NT2/D1 (cell line): ENCODE measurements at regions not wholly inside any gene's neighbourhood (a gene's known extent, or its start where the extent isn't known, plus 50 kb on each side); places are given as distances from the start of the nearest gene placed in this dataset.

Experiments
- DNase-seq: peaks from one replicate; pipeline ENCODE4 v3.0.0-alpha.2; 2011; ENCODE audit warnings: low read depth, low spot score
- H3K27me3 ChIP-seq: 2 replicates; pipeline ENCODE4 v1.6.0; 2011; ENCODE audit warnings: mild to moderate bottlenecking; ENCODE audit not compliant: insufficient read length, insufficient read depth
- H3K36me3 ChIP-seq: 2 replicates; pipeline ENCODE4 v1.6.1; 2011; ENCODE audit warnings: mild to moderate bottlenecking, low read length, mixed read lengths; ENCODE audit not compliant: insufficient read depth, insufficient read length
- H3K4me1 ChIP-seq: 2 replicates; pipeline ENCODE4 v1.5.1; 2011; ENCODE audit not compliant: insufficient read depth, insufficient read length
- H3K4me3 ChIP-seq: 2 replicates; pipeline ENCODE4 v1.5.1; 2011; ENCODE audit warnings: low read depth; ENCODE audit not compliant: insufficient read length
- H3K9ac ChIP-seq: 2 replicates; pipeline ENCODE4 v1.6.0; 2011; ENCODE audit warnings: low read depth; ENCODE audit not compliant: insufficient read length
- H3K9me3 ChIP-seq: 2 replicates; pipeline ENCODE4 v1.5.1; 2011; ENCODE audit warnings: mild to moderate bottlenecking, low read length; ENCODE audit not compliant: insufficient read depth
- SUZ12 ChIP-seq: IDR thresholded peaks from 2 replicates; pipeline ENCODE4 v1.6.1; 2011; ENCODE audit not compliant: insufficient read length, insufficient read depth; ENCODE audit errors: extremely low read depth
- YY1 ChIP-seq: IDR thresholded peaks from 2 replicates; pipeline ENCODE4 v1.6.1; 2011; ENCODE audit not compliant: insufficient read length, insufficient read depth
- ZNF274 ChIP-seq: IDR thresholded peaks from 2 replicates; pipeline ENCODE4 v1.6.1; 2011; ENCODE audit warnings: mild to moderate bottlenecking, low read depth, low read length

DNA sequence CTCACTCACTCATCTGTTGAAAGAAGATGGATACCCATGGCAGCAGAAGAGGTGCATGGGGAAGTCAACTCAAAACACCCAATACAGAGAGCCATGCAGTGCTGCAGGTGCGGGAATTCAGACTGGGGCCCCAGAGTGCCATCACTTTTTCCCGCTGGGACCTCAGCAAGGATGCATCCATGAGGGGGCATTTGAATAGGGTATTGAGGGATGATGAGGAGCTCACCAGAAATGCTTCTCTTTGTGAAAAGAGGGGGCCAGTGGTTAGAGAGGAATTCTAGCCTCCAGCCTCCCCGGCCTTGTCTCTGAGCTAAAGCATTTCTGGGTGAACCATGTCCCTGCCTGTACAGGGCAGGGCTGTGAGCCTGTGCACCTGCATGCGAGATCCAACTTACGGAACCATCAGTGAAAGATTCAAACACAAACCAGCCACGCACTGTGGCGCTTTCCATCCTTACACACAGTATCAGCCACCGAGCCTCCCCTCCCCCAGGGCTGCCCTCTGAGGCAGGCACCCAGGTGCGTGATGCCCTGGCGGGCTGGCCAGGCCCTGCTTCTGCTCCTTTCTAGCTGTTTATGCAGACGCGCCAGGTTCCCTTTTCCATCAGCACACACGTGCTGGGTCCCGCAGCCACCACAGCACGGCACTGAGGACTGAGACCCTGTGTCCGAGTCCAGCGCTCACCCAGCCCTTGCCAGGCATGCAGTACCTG is 1177.2 kb downstream of the BRD1 start:
- no peak overlapping the region for H3K4me3 ChIP-seq
- DNase-seq: no peak
- no peak overlapping the region for H3K9ac ChIP-seq
- no peaks in the 10 kb centered on the region for H3K4me1 ChIP-seq
- H3K9me3 ChIP-seq: no peaks in the 10 kb centered on the region
- TF ChIP-seq YY1: no peak
- TF ChIP-seq ZNF274: no peak
- TF ChIP-seq SUZ12: no peak
- H3K27me3 ChIP-seq: no peaks in the 10 kb centered on the region
- no peaks in the 10 kb centered on the region for H3K36me3 ChIP-seq

DNA sequence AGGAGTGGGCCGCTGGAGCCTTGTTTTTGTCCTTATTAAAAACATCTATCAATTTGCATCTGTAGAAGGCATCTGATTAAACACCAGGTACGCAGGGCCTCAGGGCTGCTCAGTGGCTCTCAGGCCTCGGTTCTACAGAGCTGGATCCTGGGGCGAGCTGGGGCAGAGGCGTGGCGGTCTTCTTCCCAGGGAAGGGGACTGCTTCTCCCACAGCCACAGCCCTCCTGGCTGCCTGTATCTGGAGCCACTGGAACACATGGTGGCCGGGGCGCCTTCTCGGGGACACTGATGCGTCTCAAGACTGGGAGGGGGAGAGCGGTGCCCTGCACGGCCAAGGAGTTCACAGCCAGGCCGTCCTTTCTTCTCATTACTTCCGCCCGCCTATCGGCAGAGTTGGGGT is 1178.2 kb downstream of the BRD1 start:
- Histone ChIP-seq H3K4me3 (no peak overlapping the region), H3K9me3 (no peaks in the 10 kb centered on the region), H3K27me3 (no peaks in the 10 kb centered on the region), H3K36me3 (no peaks in the 10 kb centered on the region), H3K4me1 (no peaks in the 10 kb centered on the region), H3K9ac (no peak overlapping the region)
- no peak for TF ChIP-seq ZNF274
- TF ChIP-seq SUZ12: no peak
- DNase-seq: no peak

DNA sequence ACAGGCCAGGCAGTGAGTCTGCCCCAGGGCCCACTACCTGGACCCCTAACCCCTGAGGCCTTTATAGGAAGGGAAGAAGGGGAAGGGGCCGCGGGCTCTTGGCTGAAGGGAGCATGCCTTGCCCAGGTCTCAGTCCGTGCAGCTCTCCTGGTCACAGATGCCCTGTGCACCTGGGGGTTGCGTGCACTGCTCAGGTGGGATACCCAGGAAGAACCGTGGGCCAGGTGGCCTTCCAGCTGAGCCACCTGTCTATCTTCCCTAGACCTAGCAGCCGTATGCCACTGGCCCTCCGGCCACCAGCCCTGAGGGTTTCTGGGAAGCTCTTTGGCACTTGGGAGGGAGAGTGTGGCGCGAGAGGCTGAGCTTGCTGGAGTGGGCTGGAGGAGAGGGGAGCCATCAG is 1178.6 kb downstream of the BRD1 start:
- TF ChIP-seq YY1: no peak
- no peak for TF ChIP-seq ZNF274
- TF ChIP-seq SUZ12: no peak

DNA sequence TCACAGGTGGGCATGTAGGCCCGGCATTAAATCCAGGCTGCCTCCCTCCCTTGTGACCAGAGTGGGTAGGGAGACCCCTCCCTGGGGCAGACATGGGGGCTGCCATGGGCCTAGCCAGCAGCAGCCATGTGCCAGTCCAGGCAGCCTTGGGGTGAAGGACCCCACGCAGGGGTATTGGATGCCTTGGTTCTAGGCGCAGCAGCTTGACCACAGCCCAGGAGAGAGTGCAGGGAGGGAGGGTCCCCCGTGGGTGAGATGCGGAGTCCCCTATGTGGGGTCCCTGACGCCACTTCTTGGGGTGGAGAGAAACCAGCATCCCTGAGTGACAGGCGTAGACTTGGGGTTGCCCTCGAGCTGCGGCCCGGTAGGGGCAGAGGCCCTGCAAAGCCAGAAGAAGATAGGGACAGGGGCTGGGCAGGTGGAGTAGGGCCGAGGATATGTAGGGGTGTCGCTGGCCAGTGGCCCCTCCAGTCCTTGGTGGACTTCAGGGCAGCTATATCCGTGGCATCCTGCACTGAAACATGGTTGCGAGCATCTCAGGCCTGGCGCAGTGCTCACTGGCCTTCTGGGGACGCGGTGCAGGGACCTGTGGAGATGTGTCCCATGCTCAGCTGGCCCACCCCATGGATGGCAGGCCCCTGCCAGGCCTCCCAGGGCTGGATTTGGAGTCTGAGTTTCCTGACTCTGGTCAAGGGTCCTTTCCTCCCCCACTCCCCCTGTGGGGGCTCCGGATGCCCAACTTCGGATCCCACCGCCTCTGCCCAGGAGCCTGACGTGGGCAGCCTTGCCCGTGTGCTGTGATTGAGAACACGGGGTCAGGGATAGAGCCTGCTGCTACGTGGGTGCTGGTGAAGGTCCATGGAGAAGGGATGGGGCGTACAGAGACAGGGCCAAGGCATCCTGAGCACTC is 1179.8 kb downstream of the BRD1 start:
- DNase-seq: no peak
- Histone ChIP-seq H3K36me3 (no peaks in the 10 kb centered on the region), H3K4me3 (no peak overlapping the region), H3K27me3 (no peaks in the 10 kb centered on the region), H3K9me3 (no peaks in the 10 kb centered on the region), H3K4me1 (peaks cover 2% of the 10 kb centered on the region), H3K9ac (no peak overlapping the region)
- TF ChIP-seq YY1 (no peak), ZNF274 (no peak), SUZ12 (no peak)

More for the DNA sequence above, 1178.6 kb downstream of the BRD1 start:
- no peaks in the 10 kb centered on the region for H3K27me3 ChIP-seq
- H3K9ac ChIP-seq: no peak overlapping the region
- no peaks in the 10 kb centered on the region for H3K9me3 ChIP-seq
- peaks cover 2% of the 10 kb centered on the region for H3K4me1 ChIP-seq
- no peak overlapping the region for H3K4me3 ChIP-seq
- no peaks in the 10 kb centered on the region for H3K36me3 ChIP-seq
- DNase-seq: no peak

DNA sequence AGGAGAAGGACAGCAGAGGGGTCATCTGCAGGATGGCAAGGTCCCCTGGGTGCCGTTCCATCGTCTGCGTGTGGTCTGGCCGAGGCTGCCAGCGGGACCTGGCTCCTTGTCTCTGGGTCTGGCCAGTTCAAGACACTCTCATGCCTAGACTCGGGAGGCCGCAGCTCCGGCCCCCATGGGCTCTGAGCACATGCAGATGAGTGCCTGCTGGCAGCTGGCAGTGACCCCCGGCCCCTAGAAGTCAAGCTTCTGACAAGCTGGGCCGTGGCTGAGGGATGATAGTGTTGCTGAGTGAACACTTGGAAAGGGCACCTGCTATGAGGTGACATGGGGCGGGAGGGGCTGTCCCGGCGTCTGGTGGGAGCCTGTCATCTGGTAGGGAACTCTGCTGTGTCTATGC is 1180.6 kb downstream of the BRD1 start:
- Histone ChIP-seq H3K4me3 (no peak overlapping the region), H3K36me3 (no peaks in the 10 kb centered on the region), H3K9me3 (no peaks in the 10 kb centered on the region), H3K9ac (no peak overlapping the region), H3K4me1 (peaks cover 2% of the 10 kb centered on the region), H3K27me3 (no peaks in the 10 kb centered on the region)
- no peak for DNase-seq
- TF ChIP-seq ZNF274 (no peak), YY1 (no peak), SUZ12 (no peak)

DNA sequence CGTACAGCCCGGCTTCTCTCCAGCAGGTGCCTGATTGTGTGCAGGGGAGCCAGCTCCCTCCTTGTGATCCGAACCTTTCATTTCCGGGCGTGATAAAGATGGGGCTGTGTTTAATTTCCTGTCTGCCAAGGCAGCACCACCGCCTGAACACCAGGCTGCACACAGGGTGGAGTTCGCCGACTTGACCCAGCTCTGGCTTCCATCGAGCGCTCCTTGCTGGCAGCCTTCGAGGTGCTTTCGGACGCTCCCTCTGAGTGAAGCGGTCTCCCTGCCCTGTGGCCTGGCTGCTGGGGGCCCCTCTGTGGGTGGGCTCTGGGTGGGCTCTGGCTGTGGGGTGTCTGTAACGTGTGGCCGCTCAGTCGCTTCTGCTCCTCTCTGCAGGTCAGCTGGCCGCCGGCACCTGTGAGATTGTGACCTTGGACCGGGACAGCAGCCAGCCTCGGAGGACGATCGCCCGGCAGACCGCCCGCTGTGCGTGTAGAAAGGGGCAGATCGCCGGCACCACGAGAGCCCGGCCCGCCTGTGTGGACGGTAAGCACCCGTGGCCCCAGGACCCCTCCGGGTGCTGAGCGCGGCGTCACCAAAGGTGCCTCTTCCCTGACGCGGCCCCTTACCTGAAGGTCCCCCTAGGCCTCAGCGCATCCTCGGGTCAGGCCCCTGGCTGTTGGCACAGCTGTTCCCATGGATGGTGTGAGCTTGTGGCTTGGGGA is 1181.3 kb downstream of the BRD1 start:
- Histone ChIP-seq H3K27me3 (no peaks in the 10 kb centered on the region), H3K9ac (no peak overlapping the region), H3K4me3 (no peak overlapping the region), H3K4me1 (peaks cover 2% of the 10 kb centered on the region), H3K9me3 (no peaks in the 10 kb centered on the region), H3K36me3 (no peaks in the 10 kb centered on the region)
- TF ChIP-seq SUZ12: no peak
- TF ChIP-seq YY1: no peak
- TF ChIP-seq ZNF274: no peak
- DNase-seq: no peak

DNA sequence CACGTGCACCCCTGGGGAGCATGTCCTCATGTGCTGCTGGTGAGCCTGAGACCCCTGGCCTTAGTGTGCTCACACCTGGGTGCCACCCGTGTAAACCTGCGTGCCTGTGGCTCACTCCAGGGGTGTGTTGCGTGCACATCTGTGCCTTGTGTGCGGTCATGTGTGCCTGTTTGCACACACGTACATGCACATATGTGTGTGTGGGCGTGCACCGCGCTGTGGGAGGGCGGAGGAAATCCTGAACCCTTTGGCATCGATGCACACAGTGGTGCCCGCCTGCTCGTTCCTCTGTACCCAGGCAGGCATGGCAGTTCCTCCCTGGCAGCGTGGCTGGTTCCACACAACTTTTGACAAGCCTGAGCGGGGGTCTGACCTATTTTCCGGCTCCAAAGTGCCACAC is 1181.9 kb downstream of the BRD1 start:
- no peak for TF ChIP-seq SUZ12
- no peak for TF ChIP-seq YY1
- no peak for TF ChIP-seq ZNF274
- Histone ChIP-seq H3K9ac (no peak overlapping the region), H3K4me3 (no peak overlapping the region), H3K27me3 (no peaks in the 10 kb centered on the region), H3K36me3 (no peaks in the 10 kb centered on the region), H3K4me1 (peaks cover 2% of the 10 kb centered on the region), H3K9me3 (no peaks in the 10 kb centered on the region)
- DNase-seq: no peak
